ENCODE measurements at regions not wholly inside any gene's neighbourhood (a gene's known extent, or its start where the extent isn't known, plus 50 kb on each side); places are given as distances from the start of the nearest gene placed in this dataset.
"Not testable (repeated sequence)": the region's sequence is repeated elsewhere in the genome, so short reads cannot be mapped to it uniquely, and the experiment has no call there.

DNA sequence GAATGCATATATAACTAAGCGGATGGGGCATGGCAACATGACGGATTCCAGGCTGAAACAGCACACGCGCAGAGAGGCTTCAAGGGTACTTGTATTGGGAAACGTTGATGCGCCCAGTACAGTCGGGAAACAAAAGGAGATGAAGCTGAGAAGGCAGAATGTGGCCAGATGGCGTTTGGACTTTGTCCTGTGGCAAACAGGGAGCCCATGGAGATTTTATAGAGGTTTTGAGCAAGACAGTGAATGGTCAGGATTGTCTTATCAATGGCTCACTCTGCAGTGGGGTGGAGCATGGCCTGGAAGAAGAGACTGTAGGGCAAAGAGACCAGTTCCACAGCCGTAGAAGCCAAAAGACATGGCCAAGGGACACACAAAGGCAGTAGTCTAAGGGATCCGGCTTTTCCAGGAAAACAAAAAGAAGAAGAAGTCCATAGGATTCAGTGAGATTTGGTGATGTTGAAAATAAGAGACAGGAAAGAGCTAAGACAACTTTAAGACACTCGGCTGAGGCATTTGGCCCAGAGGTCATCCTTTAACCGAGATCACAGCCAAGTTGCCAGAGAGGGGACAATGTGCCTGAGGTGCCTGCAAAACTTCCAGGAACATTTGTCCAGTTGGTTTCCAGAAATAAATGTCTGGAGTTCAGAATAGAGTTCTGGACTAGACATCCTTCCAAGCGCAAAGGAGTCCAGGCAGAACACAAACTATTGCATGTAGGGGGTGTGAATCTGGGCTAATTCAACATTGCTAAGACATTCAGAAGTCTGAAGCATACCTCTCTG is 123.0 kb upstream of the RREB1 start:
- TF ChIP-seq ZFX (IDR thresholded peaks at IDR 0.05), result no peak
- TF ChIP-seq, protein P1, sequence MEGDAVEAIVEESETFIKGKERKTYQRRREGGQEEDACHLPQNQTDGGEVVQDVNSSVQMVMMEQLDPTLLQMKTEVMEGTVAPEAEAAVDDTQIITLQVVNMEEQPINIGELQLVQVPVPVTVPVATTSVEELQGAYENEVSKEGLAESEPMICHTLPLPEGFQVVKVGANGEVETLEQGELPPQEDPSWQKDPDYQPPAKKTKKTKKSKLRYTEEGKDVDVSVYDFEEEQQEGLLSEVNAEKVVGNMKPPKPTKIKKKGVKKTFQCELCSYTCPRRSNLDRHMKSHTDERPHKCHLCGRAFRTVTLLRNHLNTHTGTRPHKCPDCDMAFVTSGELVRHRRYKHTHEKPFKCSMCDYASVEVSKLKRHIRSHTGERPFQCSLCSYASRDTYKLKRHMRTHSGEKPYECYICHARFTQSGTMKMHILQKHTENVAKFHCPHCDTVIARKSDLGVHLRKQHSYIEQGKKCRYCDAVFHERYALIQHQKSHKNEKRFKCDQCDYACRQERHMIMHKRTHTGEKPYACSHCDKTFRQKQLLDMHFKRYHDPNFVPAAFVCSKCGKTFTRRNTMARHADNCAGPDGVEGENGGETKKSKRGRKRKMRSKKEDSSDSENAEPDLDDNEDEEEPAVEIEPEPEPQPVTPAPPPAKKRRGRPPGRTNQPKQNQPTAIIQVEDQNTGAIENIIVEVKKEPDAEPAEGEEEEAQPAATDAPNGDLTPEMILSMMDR (conservative IDR thresholded peaks at IDR 0.05), result no peak
- no peak overlapping the region for H3K27ac ChIP-seq

DNA sequence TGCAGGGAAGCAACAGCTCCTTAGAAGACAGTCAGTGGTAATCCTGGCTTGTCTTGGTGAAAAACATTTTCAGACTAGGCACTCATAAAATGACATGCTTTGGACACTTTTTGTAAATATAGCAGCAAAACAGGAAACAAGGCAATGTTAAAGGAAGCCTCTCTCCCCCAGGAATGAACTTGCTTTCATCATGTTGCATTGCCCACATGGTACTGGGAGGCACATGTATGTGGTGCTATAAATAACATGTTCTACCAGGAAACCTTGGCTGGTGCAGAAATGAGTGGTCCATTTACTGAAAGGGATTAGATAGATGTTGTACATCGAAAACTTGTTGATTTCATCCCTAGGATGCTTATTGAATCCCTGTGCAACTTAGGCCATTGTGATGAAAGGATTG is 121.4 kb upstream of the RREB1 start:
- H3K27ac ChIP-seq, result no peak overlapping the region
- no peak for TF ChIP-seq ZFX (IDR thresholded peaks at IDR 0.05)
- TF ChIP-seq, protein P1 (conservative IDR thresholded peaks at IDR 0.05), result no peak

DNA sequence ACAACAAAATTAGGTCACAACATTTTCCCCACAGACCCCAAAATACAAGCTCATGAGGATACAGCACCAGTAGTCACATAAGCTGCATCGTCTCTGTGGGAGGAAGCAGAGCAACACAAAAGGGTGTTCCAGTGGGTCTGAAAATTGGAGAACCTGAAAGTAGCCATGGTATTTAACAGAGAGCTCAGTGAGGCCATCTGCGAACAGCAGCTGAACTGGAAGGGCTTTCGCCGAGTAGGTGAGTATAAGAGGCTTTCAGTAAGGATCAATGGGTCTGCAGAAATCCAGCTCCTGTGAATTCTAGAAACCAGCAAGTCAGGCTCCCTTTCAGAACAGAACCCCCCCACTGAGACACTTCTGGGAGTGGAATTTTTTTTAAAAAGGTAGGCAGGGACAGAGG is 120.0 kb upstream of the RREB1 start:
- no peak overlapping the region for H3K27ac ChIP-seq

DNA sequence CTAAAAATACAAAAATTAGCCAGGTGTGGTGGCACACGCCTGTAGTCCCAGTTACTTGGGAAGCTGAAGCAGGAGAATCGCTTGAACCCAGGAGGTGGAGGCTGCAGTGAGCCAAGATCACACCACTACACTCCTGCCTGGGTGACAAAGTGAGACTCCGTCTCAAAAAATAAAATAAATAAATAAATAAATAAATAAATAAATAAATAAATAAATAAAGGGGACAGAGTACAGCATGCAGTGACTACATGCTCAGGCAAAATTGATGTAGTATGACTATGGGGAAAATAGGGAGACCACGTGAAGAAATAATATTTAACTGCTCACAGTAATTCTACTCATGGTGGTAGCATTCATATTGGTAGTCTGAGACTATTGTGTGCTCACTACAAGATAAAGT is 117.7 kb upstream of the RREB1 start:
- H3K27ac ChIP-seq, result not testable (repeated sequence)

More for the DNA sequence above, 120.0 kb upstream of the RREB1 start:
- TF ChIP-seq, protein P1 (conservative IDR thresholded peaks at IDR 0.05), result no peak
- TF ChIP-seq ZFX (IDR thresholded peaks at IDR 0.05), result no peak

DNA sequence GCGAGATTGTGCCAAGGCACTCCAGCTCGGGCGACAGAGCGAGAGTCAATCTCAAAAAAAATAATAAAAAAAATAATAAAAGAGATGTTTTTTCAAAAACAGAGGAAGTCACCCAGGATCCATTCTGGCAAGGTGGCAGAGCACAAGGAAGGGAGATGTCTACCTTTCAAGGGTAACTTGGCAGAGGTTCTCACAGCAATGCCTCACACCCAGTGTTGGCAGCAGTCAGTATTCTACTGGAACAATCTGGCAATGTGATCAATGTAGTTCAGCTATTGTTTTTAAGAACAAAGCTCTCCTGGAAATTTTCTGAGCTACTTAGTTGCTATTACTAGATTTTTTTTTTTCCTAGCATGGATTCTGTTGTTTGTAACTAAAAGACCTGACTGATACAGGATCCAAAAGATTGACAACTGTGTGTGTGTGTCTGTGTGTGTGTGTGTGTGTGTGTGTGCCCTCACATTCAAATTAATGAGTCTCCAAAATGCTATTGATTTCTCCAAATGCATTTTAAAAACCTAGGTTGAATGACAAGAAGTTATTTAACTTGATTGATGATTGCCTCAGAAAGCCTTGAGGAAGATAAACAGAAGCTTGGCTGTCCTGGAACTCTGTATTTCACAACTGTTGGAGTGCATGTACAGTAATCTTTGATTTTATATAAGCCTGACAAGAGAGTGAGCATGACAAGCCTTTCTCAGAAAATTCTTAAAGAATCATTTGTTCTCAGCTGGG is 114.1 kb upstream of the RREB1 start:
- H3K27ac ChIP-seq, result no peak overlapping the region
- TF ChIP-seq, protein P1 (conservative IDR thresholded peaks at IDR 0.05), result no peak

DNA sequence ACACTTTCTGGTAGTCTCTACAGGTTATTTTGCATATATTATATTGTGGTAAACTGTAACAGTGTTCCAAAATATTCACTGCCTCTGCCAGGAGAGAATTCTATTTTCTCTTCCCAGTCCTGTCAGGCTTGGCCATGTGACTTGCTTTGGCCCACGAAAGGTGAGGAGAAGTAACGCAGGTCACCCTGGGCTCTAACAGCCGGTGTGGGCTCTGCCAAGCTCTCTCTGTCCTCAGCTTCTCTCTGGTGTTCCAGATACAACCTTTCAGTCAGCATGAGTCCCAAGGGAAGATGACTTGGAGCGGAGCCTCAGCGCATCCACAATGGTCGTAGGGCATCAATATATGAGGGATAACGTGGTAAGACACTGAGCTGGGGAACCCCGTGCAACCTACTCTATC is 113.0 kb upstream of the RREB1 start:
- TF ChIP-seq, protein P1 (conservative IDR thresholded peaks at IDR 0.05), result no peak
- TF ChIP-seq ZFX (IDR thresholded peaks at IDR 0.05), result no peak
- no peak overlapping the region for H3K27ac ChIP-seq

DNA sequence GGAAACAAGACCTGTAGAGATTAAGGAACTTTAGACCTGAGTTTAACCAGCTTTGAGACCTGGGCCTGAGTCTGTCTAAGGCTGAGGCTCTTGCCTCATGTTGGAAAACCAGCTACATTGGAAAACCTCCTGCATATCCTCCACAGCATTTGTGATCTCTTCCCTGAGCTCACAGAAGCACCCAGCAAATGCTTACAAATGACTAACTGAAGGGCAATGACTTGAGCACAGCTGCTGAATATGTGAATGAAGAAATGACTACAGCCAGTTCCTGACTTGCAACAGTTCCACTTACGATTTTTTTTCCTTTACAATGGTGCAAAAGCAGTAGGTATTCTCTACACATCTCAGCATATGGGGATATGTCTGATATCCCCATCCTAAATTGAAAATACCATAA is 112.4 kb upstream of the RREB1 start:
- no peak overlapping the region for H3K27ac ChIP-seq
- TF ChIP-seq, protein P1 (conservative IDR thresholded peaks at IDR 0.05), result no peak
- TF ChIP-seq ZFX (IDR thresholded peaks at IDR 0.05), result no peak
